H1 (cell line): ENCODE measurements at regions not wholly inside any gene's neighbourhood (a gene's known extent, or its start where the extent isn't known, plus 50 kb on each side); places are given as distances from the start of the nearest gene placed in this dataset.

Experiments used
- CBX8 ChIP-seq: fragments of 300-800, 300-1000 bp; sonication (generic); IDR thresholded peaks from 2 replicates; pipeline ENCODE4 v1.7.1; 2016; ENCODE audit warnings: low read depth, low read length, borderline replicate concordance
- CHD7 ChIP-seq: fragments of 300-600 bp; sonication (generic); IDR thresholded peaks from 2 replicates; pipeline ENCODE4 v1.7.1; 2012; ENCODE audit warnings: low read length, moderate library complexity, mild to moderate bottlenecking, inconsistent platforms; ENCODE audit not compliant: insufficient replicate concordance
- EGR1 ChIP-seq: IDR thresholded peaks from 2 replicates; pipeline ENCODE4 v1.6.1; 2011; ENCODE audit warnings: low read depth, low read length, borderline replicate concordance
- GTF2F1 ChIP-seq: IDR thresholded peaks from 2 replicates; pipeline ENCODE4 v1.6.1; 2012; ENCODE audit warnings: low read depth, low read length, improper control_type of control experiment, borderline replicate concordance
- NRF1 ChIP-seq: IDR thresholded peaks from 2 replicates; pipeline ENCODE4 v1.6.1; 2011; ENCODE audit warnings: mild to moderate bottlenecking, low read depth, low read length, improper control_type of control experiment
- RAD21 ChIP-seq, 2 experiments: IDR thresholded peaks in 1 of 2; conservative IDR thresholded peaks in 1 of 2; 2 replicates each; pipeline ENCODE4 v1.6.1; 2011; ENCODE audit warnings: low read depth in 2 of 2, low read length in 2 of 2, improper control_type of control experiment in 1 of 2, inconsistent platforms in 1 of 2, mild to moderate bottlenecking in 1 of 2, moderate library complexity in 1 of 2
- YY1 ChIP-seq: IDR thresholded peaks from 2 replicates; pipeline ENCODE4 v1.6.1; 2011; ENCODE audit warnings: low read depth, mild to moderate bottlenecking, low read length
- TF ChIP-seq, protein P1 (sequence below): IDR thresholded peaks from 2 replicates; pipeline ENCODE4 v1.6.1; 2011; ENCODE audit warnings: low read depth, mild to moderate bottlenecking, low read length; ENCODE audit not compliant: insufficient read depth

- TF ChIP-seq, protein P1, sequence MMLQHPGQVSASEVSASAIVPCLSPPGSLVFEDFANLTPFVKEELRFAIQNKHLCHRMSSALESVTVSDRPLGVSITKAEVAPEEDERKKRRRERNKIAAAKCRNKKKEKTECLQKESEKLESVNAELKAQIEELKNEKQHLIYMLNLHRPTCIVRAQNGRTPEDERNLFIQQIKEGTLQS = no peak
- no peak for TF ChIP-seq NRF1
- no peak for TF ChIP-seq GTF2F1
- TF ChIP-seq EGR1 = no peak
- TF ChIP-seq CBX8 = no peak
- TF ChIP-seq CHD7 = no peak
- no peak for TF ChIP-seq RAD21 (IDR thresholded peaks at IDR 0.05 in 1 of 2, conservative IDR thresholded peaks at IDR 0.05 in 1 of 2; ENCODE audit: low read depth in 2 of 2, low read length in 2 of 2)
- no peak for TF ChIP-seq YY1
These were observed 318.1 kb downstream of the PIK3R1 start (continued) for GRCh38 chr5:68533571-68534084.
